ENCODE measurements at regions not wholly inside any gene's neighbourhood (a gene's known extent, or its start where the extent isn't known, plus 50 kb on each side); places are given as distances from the start of the nearest gene placed in this dataset.
"Not testable (repeated sequence)": the region's sequence is repeated elsewhere in the genome, so short reads cannot be mapped to it uniquely, and the experiment has no call there.

- DNase-seq (ENCODE audit: low read depth) = no peak
Measured at GRCh38 chr5:42989190-42989589, 50.9 kb downstream of the ANXA2R start.

DNA sequence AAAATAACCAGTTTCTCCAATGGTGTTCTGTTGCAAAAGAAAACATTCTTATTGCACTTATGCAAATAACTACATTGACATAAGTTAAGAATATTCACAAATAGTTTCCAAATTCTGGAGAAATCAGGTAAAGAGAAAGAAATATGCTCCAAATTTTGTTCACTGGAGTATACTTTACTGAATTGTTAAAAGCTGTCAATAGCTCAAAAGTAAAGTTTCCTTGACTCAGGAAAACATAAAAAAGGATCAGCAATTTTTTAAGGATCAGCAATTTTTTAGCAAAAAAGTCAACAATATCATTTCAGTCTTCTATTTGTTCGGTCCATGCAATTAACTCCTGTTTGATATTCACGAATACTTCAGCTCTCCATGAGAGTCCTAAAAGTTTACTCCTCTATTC lies 51.6 kb downstream of the ANXA2R start:
- DNase-seq (ENCODE audit: low read depth) = no peak

GRCh38 chr5:42985129-42986037 lies 54.7 kb downstream of the ANXA2R start:
- no peak for DNase-seq (ENCODE audit: low read depth)

DNA sequence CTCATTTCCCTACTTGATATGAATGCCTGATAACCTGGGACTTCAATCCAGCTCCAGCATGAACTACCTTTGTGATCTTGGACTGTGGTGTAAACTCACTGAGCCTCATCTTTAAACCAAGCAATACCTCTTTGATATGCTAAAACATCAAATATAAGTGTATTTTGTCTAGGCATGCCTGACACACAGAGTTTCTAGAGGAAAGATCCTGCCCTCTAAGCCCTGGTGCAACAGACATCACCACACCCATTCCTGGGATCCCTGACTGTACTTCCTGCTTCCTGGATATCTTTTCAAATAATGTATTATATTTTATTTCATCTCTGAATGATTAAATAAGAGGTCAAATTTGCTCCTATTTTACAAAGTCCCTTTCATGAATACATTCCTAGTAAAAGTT lies 55.8 kb downstream of the ANXA2R start:
- DNase-seq (ENCODE audit: low read depth) = no peak

DNA sequence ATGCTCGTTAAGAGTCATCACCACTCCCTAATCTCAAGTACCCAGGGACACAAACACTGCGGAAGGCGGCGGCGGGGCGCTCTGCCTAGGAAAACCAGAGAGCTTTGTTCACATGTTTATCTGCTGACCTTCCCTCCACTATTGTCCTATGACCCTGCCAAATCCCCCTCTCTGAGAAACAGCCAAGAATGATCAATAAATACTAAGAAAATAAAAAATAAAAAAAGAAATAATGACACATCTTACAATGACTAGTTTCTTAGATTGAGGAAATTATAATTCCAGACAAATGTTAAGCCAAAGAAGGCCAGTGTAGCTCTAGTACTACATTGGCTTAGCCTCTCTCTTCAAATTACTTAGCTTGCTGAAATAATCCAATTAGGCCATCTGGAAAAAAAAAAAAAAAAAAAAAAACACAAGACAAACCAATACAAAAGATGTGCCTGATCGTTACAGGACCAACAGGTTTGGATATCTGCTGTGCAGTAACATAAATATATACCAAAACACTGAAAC lies 58.0 kb downstream of the ANXA2R start:
- DNase-seq (ENCODE audit: low read depth) = no peak

- not testable (repeated sequence) for DNase-seq (ENCODE audit: low read depth)
Measured at GRCh38 chr5:42981417-42982106, 58.6 kb downstream of the ANXA2R start.

DNA sequence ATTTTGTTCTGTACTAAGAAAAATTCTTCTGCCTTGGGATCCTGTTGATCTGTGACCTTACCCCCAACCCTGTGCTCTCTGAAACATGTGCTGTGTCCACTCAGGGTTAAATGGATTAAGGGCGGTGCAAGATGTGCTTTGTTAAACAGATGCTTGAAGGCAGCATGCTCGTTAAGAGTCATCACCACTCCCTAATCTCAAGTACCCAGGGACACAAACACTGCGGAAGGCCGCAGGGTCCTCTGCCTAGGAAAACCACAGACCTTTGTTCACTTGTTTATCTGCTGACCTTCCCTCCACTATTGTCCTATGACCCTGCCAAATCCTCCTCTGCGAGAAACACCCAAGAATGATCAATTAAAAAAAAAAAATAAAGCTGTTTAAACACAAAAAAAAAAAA lies 59.1 kb downstream of the ANXA2R start:
- DNase-seq (ENCODE audit: low read depth) = not testable (repeated sequence)

DNA sequence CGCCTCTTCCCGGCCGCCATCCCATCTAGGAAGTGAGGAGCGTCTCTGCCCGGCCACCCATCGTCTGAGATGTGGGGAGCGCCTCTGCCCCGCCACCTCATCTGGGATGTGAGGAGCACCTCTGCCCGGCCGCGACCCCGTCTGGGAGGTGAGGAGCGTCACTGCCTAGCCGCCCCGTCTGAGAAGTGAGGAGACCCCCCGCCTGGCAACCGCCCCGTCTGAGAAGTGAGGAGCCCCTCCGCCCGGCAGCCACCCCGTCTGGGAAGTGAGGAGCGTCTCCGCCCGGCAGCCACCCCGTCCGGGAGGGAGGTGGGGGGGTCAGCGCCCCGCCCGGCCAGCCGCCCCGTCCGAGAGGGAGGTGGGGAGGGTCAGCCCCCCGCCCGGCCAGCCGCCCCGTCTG lies 59.7 kb downstream of the ANXA2R start:
- not testable (repeated sequence) for DNase-seq (ENCODE audit: low read depth)

DNA sequence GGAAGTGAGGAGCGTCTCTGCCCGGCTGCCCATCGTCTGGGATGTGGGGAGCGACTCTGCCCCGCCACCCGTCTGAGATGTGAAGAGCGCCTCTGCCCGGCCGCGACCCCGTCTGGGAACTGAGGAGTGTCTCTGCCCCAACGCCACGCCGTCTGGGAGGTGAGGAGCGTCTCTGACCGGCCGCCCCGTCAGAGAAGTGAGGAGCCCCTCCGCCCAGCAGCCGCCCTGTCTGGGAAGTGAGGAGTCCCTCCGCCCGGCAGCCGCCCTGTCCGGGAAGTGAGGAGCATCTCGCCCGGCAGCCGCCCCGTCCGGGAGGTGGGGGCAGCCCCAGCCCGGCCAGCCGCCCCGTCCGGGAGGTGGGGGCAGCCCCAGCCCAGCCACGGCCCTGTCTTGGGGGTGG lies 60.9 kb downstream of the ANXA2R start:
- DNase-seq (ENCODE audit: low read depth) = not testable (repeated sequence)

DNA sequence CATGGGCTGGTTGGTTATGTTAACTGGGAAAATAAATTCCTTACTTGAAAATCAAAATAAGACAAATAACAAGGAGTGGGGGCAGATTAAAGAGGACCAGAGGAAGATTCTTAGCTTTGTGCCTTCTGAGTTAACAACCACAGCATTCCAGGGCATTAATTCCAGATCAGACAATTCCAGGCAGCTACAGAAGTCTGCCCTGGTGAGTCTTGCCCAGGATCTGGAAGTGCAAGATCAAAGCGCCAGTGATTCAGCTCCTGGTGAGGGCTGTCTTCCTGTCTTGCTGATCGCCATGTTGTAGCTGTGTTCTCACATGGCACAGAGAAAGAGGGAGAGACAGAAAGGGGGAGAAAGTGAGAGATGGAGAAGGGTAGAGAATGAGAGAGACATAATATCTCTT lies 65.6 kb downstream of the ANXA2R start:
- no peak for DNase-seq (ENCODE audit: low read depth)

DNA sequence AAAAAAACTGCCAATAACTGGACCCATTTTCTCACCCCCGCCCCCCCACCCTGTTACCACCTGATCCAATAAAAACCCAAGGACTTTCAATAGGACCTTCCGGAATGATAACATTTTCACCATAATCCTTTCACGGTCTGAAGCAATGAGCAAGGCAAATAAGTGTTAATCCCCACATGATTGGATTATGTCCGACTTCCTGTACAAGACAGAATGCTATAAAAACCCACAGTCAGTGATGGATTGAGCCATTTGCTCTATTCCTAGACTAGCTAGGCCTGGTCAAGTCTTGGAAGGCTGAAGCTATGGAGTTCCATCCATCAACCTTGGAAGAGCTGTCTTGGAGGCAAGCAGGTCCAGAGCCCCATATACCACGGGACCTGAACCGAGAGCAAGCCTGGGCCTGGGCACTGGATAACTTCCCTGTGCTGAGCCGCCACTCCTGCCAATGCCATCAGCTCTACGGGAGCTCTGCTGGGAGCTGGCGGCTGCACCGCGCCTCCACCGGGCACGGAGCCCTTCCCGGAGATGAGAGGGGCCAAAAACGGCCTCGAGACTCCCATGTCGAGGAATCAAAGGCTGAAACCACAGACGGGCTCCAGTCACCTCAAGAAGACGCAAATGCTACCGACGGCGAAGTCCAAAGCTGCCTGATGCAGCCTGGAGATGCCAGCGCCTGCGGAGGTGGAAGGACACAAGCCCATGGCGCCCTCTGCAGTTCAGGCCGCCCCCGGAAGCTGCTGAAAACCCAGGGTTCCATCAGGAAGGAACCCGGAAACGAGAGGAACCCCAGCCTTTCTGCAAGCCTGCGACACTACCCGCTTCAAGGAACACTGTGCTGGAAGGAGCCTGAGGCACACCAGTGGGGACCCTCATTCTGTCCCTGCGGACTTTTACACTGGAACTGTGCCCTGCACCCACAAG lies 69.2 kb downstream of the ANXA2R start:
- no peak for DNase-seq (ENCODE audit: low read depth)

- no peak for DNase-seq (ENCODE audit: low read depth)
Measured at GRCh38 chr5:42965934-42966333, 74.2 kb downstream of the ANXA2R start.

- no peak for DNase-seq (ENCODE audit: low read depth)
Measured at GRCh38 chr5:42963412-42963811, 76.7 kb downstream of the ANXA2R start.

- DNase-seq (ENCODE audit: low read depth) = no peak
Measured at GRCh38 chr5:42962124-42962523, 78.0 kb downstream of the ANXA2R start.

- DNase-seq (ENCODE audit: low read depth) = no peak
Measured at GRCh38 chr5:42960506-42960905, 79.6 kb downstream of the ANXA2R start.

- DNase-seq (ENCODE audit: low read depth) = no peak
Measured at GRCh38 chr5:42956551-42956950, 83.6 kb downstream of the ANXA2R start.

DNA sequence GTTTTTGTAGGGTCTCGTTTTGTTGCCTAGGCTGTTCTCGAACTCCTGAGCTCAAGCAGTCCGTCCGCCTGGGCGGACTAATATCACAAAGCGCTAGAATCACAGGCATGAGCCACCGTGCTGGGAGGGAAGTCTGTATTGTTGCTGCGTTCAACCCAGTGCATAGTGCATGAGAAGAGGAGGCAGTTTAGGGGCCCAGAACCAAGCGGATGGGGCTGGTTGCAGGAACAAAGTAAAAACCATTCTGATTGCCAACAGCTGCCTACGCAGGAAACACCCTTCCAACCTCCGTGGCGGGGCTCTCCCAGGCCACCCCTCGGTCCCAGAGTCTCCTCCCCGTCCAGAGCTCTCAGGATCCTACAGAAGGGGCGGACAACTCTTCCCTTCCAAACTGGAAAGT lies 87.1 kb downstream of the ANXA2R start:
- DNase-seq (ENCODE audit: low read depth) = no peak

GRCh38 chr5:42952578-42952974 lies 87.5 kb downstream of the ANXA2R start:
- no peak for DNase-seq (ENCODE audit: low read depth)

- peak; percentile 49 for DNase-seq (ENCODE audit: low read depth)
Measured at GRCh38 chr5:42951293-42951840, 88.8 kb downstream of the ANXA2R start.

DNA sequence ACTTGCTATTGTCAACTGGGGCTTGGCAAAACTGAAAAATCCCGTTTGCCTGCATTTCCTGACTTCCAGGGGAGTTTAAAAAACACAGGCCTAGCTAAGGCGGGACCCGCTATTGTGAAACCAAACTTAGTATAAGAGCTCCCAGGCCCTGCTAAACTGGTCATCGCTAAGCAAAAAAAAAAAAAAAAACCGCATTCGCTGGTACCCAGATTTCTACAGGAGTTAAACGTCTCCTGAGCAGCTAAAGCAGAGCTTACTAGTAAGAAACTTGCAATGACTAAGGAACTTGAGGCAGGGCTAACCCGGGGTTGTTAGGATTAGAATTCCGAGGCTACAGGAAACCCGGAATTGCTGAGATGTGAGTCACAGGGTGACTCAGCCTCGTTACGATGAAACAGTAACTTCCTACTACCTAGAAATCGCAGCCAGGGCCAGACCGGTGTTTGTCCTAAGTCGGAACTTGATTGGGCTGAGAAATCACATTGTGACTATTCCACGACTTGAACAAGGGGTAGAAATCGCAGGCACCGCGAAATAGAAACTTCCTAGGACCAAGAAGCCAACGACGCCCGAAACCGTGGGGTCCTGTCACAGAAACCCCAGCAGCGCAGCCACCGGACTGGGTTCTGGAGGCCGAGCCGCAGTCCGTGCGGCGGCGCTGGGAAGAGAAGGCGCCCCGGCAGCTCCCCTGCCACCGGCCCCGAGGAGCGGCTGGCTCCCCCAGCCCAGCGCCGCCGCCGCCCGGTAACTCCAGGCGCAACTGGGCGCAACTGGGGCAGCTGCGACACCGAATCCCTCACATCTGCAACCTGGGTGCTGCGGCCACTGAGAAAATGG lies 89.4 kb downstream of the ANXA2R start:
- DNase-seq (ENCODE audit: low read depth) = peak; percentile 53

- no peak for DNase-seq (ENCODE audit: low read depth)
Measured at GRCh38 chr5:42950116-42950455, 90.0 kb downstream of the ANXA2R start.
